ENCODE measurements at regions not wholly inside any gene's neighbourhood (a gene's known extent, or its start where the extent isn't known, plus 50 kb on each side); places are given as distances from the start of the nearest gene placed in this dataset.
"Not testable (repeated sequence)": the region's sequence is repeated elsewhere in the genome, so short reads cannot be mapped to it uniquely, and the experiment has no call there.

DNA sequence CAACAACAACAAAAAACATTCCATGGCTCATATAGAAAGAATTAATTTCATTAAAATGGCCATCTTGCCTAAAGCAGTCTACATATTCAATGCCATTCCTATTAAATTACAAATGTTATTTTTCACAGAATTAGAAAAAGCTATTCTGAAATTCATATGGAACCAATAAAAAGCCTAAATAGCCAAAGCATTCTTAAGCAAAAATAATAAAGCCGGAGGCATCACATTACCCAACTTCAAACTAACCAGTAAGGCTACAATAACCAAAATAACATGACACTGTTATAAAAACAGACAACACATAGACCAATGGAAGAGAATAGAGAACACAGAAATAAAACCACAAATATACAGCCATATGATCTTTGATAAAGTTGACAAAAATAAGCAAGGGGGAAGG lies 330.4 kb downstream of the KIF20B start:
- DNase-seq (ENCODE audit: low spot score), result no peak

DNA sequence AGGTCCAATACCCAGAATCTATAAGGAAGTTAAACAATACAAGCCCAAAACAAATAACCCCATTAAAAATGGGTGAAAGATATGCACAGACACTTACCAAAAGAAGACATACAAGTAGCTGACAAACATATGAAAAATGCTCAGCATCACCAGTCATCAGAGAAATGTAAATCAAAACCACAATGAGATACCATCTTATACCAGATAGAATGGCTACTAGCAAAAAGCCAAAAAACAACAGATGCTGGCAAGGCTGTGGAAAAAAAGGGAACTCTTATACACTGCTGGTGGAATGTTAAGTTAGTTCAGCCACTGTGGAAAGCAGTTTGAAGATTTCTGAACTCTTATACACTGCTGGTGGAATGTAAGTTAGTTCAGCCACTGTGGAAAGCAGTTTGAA lies 331.1 kb downstream of the KIF20B start:
- no peak for DNase-seq (ENCODE audit: low spot score)

DNA sequence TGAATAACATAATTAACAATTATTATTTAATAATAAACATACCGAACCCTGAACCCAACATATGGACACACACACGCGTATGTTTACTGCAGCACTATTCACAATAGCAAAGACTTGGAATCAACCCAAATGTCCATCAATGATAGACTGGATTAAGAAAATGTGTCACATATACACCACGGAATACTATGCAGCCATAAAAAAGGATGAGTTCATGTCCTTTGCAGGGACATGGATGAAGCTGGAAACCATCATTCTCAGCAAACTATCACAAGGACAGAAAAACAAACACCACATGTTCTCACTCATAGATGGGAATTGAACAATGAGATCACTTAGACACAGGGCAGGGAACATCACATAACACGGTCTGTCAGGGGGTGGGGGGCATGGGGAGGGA lies 333.5 kb downstream of the KIF20B start:
- DNase-seq (ENCODE audit: low spot score), result not testable (repeated sequence)

DNA sequence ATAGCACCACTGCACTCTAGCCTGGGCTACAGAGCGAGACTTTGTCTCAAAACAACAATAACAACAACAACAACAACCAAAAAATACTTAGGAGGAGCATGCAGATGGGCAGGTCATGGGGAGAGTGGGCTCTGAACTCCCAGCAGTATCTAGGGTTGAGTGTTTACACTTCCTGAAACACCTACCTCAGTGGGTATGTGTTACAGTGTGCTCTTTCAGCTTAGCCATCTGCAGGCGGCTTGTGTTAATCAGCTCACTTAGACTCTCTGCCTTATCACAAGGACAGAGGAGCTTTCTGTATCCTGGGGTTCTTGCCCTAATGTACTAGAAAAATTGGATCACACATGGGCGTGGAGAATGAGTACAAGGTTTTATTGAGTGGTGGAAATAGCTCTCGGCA lies 340.2 kb downstream of the KIF20B start:
- no peak for DNase-seq (ENCODE audit: low spot score)

DNA sequence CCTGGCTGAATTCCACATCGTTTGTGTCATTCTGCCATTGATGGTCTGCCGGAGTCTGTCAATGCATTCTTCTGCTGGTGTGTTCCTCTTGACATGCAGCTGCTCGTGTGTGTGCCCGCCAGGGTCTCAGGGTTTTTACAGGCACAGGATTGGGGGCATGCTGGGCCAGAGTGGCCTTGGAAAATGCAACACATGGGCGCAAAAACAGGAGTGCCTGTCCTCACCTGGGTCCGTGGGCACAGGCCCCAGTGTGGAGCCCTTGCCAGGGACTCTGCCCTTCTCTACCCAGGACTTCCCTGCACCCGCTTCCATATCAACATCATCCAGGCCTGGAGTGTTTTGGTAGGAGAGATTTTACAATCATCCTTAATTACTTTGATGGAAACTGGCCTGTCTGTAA lies 340.7 kb downstream of the KIF20B start:
- DNase-seq (ENCODE audit: low spot score), result no peak

DNA sequence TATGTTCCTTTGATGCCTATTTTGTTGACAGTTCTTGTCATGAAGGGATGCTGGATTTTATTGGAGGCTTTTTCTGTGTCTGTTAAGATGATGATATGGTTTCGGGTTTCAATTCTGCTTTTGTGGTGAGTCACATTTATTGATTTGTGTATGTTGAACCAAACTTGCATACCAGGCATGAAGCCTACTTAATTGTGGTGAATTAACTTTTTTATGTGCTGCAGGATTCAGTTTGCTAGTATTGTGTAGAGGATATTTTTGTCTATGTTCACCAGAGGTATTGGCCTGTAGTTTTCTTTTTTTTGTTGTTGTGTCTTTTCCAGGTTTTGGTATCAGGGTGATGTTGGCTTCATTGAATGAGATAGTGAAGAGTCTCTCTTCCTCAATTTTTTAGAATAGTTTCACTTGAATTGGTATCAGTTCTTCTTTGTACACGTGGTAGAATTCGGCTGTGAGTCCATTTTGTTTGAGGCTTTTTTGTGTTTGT lies 345.9 kb downstream of the KIF20B start:
- no peak for DNase-seq (ENCODE audit: low spot score)

DNA sequence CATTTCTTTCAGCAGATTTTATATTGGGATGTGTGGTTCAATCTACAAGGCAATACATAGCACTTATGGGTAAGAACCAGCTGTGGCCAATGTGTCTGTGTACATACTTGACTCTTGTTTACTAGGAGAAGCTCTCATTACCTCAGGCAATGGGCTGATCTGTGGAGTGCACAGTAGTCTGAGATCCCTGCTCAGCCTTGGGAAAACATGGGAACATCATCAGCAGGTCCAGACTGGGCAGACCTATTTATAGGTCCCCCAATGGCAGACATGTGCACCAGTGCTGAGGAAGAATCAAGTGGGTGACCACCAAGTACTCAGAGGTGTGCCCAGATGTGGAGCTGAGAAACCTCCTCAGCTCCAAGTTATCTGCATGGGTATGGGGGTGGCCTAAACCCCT lies 349.7 kb downstream of the KIF20B start:
- no peak for DNase-seq (ENCODE audit: low spot score)

DNA sequence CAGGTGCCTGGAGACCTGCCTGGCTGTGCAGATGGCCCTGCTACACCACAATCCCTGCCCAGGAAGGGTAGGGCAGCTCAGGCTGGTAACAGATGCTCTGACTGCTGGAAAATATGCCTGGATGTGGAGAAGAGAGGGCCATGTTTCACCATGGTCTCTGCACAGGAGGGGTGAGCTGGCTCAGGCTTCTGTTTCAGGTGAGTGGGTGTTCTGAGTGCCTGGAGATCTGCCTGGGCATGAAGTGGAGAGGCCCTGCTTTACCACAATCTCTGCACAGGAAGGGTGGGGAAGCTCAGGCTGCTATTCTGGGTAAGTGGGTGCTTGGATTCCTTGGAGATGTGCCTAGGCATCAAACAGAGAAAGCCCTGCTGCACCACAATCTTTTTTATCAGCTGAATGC lies 350.1 kb downstream of the KIF20B start:
- DNase-seq (ENCODE audit: low spot score), result no peak

DNA sequence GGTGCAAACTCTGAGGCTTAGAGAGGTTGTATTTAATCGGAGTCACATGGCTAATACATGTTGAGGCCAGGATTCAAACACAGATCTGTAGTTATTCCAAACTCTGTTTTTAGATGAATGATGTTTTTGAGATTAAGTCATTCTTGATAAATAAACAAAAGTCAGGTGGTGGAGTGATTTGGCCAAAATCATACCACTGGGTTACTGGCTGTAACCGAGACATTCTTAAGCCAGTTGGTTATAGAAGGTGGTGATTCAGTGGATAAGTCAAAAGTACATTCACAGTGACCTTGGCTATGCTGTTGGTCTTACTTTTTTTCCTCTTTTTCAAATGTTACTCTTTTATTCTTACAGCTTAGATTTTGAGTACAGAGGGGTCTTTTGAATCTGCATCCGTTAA lies 361.4 kb downstream of the KIF20B start:
- no peak for DNase-seq (ENCODE audit: low spot score)

DNA sequence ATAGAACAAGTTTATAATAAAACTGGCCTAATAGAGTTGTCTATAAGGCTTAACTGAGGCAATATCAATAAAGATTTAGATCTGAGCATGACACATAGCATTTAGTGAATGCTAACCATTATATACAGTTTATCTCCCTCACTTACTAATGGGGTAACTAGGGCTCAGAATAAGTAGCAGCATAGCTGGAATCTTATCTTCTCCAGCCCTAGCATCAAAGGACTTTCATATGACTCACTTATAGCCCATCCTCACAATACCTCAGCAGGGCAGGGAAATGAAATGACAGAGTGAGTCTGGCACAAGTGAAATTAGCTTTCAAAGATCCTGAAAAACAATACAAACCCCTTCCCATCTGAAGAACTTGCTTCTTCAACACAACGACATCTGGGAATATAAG lies 362.9 kb downstream of the KIF20B start:
- DNase-seq (ENCODE audit: low spot score), result no peak

DNA sequence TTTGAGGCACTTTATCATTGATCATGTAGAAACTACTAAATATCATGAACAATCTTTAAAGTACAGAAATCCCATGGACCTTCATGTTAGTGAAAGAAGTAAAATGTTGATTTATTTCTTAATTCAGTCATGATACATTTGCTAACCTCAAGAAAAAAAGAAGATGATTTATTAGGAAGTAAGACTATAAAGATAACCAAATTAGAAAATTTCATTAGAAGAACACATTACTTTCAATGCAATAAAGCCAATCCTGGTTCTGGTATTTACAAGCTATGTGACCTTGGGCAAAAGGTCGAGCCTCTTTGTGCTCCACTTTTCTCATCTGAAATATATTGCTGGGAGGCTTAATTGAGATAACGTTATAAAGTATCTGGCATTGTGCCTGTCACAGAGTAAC lies 365.0 kb downstream of the KIF20B start:
- no peak for DNase-seq (ENCODE audit: low spot score)

DNA sequence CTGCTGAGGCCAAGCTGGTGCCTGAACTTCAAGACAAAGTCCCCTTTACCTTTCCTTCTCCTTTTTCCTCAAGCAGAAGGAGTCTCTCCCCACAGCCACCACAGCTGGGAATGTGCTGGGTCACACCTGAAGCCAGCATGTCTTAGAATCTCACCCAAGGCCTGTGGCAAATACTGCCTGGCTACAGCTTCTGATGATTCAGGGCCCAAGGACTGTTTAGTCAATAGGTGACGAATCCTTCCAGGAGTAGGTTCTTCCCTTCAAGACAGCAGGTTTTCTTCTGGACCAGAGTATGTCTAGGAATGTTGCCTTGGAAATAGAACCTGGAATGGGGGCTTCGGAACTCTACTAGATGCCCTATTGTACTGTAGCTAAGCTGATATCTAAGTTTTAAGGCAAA lies 374.6 kb downstream of the KIF20B start:
- DNase-seq (ENCODE audit: low spot score), result no peak

DNA sequence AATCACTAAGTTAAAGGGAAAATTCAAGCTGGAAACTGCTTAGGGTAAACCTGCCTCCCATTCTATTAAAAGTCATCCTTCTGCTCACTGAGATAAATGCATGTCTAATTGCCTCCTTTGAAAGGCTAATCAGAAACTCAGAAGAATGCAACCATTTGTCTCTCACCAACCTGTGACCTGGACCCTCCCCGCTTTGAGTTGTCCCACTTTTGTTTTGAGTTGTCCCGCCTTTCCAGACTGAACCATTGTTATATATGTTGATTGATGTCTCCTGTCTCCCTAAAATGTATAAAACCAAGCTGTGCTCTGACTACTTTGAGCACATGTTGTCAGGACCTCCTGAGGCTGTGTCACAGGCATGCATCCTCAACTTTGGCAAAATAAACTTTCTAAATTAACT lies 378.4 kb downstream of the KIF20B start:
- no peak for DNase-seq (ENCODE audit: low spot score)

DNA sequence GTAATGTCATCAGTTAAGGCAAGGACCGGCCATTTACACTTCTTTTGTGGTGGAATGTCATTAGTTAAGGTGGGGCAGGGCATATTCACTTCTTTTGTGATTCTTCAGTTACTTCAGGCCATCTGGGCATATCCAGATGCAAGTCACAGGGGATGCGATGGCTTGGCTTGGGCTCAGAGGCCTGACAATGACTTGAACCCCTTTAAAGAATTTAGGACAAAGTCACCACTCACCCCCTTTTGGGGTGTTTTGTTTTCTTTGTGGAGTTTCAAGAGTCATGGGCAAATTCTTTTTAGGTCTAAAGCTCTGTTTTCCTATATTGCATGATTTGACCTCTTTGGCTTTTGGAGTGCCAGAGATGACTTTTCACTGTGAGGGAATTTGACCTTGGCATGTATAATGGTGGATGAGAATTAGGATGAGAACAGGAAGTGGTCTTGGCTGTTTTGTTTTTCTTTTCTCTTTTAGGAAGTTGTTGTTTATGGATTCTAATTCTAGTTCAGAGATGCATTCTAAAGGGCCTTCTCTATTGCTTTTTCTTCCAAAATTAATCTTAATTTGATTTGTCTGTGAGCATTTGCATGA lies 385.3 kb downstream of the KIF20B start:
- DNase-seq (ENCODE audit: low spot score), result not testable (repeated sequence)

DNA sequence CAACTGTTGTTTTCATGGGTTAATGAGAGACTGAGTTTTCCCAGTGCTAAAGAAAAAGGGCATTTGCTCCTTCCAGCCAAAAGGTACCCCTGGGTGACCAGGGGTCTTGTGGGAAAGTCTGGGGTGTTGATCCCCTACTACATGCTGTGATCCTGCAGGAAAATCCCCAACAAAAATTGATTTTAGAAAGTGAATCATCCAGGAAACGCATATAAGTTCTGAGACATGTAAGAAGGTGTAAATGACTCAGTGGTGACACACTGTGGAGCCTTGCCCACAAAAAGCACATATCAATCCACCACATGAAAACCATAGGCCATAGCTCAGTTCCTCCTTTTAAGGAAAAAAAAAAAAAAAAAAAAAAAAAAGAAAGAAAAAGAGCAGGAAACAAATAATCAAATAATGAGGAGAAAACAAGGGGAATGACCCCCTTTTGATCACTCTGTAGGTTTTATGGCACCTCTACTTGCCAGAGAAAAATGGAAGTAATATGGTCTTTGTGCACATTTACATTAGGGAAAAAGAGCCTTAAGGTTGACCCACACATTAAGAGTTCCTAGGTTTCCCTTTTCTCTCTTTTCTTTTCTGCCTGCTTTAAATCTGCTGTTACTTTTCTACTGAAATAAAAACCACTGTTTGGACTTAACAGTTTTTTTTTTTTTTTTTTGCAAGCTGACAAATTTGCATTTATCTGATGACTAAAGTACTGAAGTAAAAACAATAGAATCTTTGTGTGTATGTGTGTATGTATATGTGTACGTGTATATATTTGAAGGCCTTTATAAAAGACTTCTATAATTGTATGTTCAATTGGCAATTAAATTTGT lies 386.0 kb downstream of the KIF20B start:
- no peak for DNase-seq (ENCODE audit: low spot score)

DNA sequence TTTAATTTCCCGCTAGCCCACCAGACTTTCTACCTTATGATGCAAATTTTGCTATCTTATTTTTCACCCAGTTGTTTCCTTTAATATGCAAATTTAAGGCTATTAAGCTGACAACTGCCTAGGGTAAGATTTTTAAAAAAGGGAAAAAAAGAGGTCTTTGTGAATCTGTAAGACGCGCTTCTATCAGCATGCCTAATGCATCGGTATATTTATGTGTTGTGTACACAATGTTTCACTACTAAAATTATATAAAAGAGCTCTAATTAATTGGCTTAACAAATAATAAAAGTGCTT lies 386.6 kb downstream of the KIF20B start:
- no peak for DNase-seq (ENCODE audit: low spot score)

DNA sequence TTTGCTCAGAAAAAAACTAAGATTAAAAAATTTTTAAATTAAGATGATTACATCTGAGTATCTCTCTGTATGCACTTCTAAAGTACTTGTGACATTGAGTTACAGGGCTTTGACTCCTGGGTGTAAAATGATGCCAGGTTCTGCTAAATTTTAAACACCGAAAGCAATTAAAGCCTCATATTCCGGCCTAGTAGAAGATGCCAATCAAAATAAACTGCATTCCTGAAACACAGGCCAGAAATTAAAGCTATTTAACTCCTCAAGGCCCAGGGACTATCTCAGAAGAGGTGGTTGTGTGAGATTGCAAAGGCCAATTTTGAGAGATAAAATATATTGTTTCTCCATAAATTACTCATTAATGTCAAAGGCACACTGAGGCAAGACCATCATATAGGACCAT lies 388.3 kb downstream of the KIF20B start:
- DNase-seq (ENCODE audit: low spot score), result no peak

DNA sequence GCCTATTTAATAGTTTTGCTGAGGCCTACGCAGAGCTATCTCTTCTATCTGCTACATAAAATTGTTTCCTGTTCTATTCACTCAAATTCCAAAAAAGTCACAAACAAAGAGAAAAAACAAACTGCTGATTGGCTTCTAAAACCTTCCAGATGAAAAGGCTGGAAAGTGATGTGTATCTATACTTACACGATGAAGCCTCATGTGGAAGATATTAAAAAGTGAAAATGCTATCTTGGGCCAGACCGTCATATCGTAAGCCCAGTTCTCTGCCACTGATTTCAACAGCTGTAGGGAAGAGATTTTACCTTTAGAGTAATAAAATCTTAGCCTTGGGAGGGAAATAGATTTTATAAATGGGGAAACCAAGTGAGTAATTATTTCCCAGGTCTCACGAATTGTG lies 394.8 kb downstream of the KIF20B start:
- DNase-seq (ENCODE audit: low spot score), result no peak

DNA sequence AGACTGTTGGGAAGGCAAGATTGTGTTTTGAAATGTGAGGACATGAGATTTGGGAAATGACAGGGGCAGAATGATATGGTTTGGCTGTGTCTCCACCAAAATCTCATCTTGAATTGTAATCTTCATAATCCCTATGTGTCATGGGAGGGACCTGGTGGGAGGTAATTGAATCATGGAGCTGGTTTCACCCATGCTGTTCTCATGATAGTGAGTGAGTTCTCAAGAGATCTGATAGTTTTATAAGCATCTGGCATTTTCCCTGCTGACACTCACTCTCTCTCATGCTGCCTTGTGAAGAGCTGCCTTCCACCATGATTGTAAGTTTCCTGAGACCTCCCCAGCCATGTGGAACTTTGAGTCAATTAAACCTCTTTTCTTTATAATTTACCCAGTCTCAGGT lies 406.2 kb downstream of the KIF20B start:
- not testable (repeated sequence) for DNase-seq (ENCODE audit: low spot score)

DNA sequence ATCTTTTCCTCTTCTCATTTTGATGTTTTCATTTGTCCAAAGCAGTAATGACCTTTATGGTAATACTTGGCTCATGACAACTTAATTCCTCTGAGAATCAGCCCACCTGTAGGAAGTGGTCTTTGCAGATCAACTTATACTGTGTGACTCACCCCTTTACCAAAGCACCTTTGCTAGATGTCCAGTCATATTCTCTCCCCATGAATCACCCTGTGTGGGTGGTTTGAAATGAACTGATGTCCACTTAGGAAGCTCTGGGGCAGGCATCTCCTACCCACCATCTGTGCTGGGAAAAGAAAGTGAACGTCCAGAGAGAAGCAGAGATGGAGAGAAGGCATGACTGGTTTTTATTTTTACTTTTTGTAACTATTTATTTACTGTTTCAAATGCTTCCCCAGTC lies 410.3 kb downstream of the KIF20B start:
- no peak for DNase-seq (ENCODE audit: low spot score)

DNA sequence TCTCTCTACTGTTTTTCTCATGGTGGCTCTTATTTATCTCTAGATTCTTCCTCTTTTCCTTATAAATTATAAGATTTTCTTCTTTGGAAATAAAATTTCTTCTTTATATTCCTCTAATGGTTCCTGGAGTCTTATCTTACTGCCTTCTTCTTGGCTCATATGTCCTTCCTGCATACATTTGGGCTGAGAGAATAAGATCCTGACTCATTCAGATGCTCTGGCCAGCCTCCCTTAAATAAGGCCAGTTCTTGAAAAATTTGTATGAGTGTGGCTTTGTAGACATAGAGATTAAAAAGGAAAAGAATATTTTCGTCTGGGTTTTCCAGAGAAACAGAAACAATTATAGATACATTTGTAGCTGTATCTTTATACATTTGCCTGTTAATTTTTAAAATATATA lies 411.3 kb downstream of the KIF20B start:
- DNase-seq (ENCODE audit: low spot score), result no peak

DNA sequence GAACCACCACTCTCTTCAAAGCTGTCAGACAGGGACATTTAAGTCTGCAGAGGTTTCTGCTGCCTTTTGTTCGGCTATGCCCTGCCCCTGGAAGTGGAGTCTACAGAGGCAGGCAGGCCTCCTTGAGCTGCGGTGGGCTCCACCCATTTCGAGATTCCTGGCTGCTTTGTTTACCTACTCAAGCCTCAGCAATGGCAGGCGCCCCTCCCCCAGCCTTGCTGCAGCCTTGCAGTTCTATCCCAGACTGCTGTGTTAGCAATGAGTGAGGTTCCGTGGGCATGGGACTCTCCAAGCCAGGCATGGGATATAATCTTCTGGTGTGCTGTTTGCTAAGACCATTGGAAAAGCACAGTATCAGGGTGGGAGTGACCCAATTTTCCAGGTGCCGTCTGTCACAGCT lies 417.2 kb downstream of the KIF20B start:
- DNase-seq (ENCODE audit: low spot score), result not testable (repeated sequence)

DNA sequence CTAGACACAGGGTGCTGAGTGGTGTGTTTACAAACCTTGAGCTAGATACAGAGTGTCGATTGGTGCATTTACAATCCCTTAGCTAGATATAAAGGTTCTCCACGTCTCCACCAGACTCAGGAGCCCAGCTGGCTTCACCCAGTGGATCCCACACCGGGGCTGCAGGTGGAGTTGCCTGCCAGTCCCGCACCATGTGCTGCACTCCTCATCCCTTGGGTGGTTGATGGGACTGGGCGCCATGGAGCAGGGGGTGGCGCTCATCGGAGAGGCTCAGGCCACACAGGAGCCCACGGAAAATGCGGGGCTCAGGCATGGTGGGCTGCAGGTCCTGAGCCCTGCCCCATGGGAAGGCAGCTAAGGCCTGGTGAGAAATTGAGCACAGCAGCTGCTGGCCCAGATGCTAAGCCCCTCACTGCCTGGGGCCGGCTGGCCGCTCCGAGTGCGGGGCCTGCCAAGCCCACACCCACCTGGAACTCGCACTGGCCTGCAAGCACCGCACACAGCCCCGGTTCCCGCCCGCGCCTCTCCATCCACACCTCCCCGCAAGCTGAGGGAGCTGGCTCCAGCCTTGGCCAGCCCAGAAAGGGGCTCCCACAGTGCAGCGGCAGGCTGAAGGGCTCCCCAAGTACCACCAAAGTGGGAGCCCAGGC lies 418.4 kb downstream of the KIF20B start:
- not testable (repeated sequence) for DNase-seq (ENCODE audit: low spot score)

Data from CD4-positive, alpha-beta T cell treated with Interleukin-6 at 100 ng/mL for 8 hours (primary cell).